ENCODE measurements at regions not wholly inside any gene's neighbourhood (a gene's known extent, or its start where the extent isn't known, plus 50 kb on each side); places are given as distances from the start of the nearest gene placed in this dataset.

- intact Hi-C loops (cut with DNase I), result no loop called here
- H3K36me3 ChIP-seq, result no peaks in the 10 kb centered on the region
- no peaks in the 10 kb centered on the region for H3K9me3 ChIP-seq
- peak; percentile 59 to 73 for ATAC-seq
- DNase-seq, result no peak
- no peak overlapping the region for H3K27ac ChIP-seq
- peaks cover 8% of the 10 kb centered on the region for H3K4me1 ChIP-seq
- no peak for TF ChIP-seq CTCF (IDR thresholded peaks at IDR 0.05)
- H3K27me3 ChIP-seq (ENCODE audit: low read depth), result no peaks in the 10 kb centered on the region
- no peak overlapping the region for H3K4me3 ChIP-seq
These were observed 71.7 kb upstream of the GTF3A start for GRCh38 chr13:27352698-27353097.

- ATAC-seq (peak; percentile 47 to 88), DNase-seq (no peak)
- Histone ChIP-seq H3K27me3 (ENCODE audit: low read depth) (no peaks in the 10 kb centered on the region), H3K9me3 (no peaks in the 10 kb centered on the region), H3K4me1 (peaks cover 8% of the 10 kb centered on the region), H3K4me3 (no peak overlapping the region), H3K27ac (no peak overlapping the region), H3K36me3 (no peaks in the 10 kb centered on the region)
- intact Hi-C loops (cut with DNase I), result no loop called here
- TF ChIP-seq CTCF (IDR thresholded peaks at IDR 0.05), result no peak
These were observed 71.2 kb upstream of the GTF3A start for GRCh38 chr13:27353166-27353583.

GRCh38 chr13:27353708-27354107 lies 70.7 kb upstream of the GTF3A start:
- Histone ChIP-seq H3K27me3 (ENCODE audit: low read depth) (no peaks in the 10 kb centered on the region), H3K4me1 (peaks cover 8% of the 10 kb centered on the region), H3K27ac (no peak overlapping the region), H3K4me3 (no peak overlapping the region), H3K36me3 (no peaks in the 10 kb centered on the region), H3K9me3 (no peaks in the 10 kb centered on the region)
- no peak for TF ChIP-seq CTCF (IDR thresholded peaks at IDR 0.05)
- intact Hi-C loops (cut with DNase I), result no loop called here
- ATAC-seq, result no peak
- no peak for DNase-seq

GRCh38 chr13:27354379-27354778 lies 70.0 kb upstream of the GTF3A start:
- H3K27me3 ChIP-seq (ENCODE audit: low read depth), result no peaks in the 10 kb centered on the region
- peaks cover 8% of the 10 kb centered on the region for H3K4me1 ChIP-seq
- no peak overlapping the region for H3K27ac ChIP-seq
- intact Hi-C loops (cut with DNase I), result no loop called here
- H3K36me3 ChIP-seq, result no peaks in the 10 kb centered on the region
- ATAC-seq (no peak), DNase-seq (no peak)
- no peaks in the 10 kb centered on the region for H3K9me3 ChIP-seq
- no peak overlapping the region for H3K4me3 ChIP-seq
- TF ChIP-seq CTCF (IDR thresholded peaks at IDR 0.05), result no peak

- intact Hi-C loops (cut with DNase I), result loop anchor here (5.0 kb wide), 1 partner anchor 369 kb away; no protein-coding TSS in a partner anchor
- H3K27me3 ChIP-seq (ENCODE audit: low read depth), result no peaks in the 10 kb centered on the region
- H3K4me1 ChIP-seq, result peaks cover 8% of the 10 kb centered on the region
- H3K4me3 ChIP-seq, result no peak overlapping the region
- no peaks in the 10 kb centered on the region for H3K36me3 ChIP-seq
- ATAC-seq (no peak), DNase-seq (no peak)
- H3K9me3 ChIP-seq, result no peaks in the 10 kb centered on the region
- no peak overlapping the region for H3K27ac ChIP-seq
- no peak for TF ChIP-seq CTCF (IDR thresholded peaks at IDR 0.05)
These were observed 68.5 kb upstream of the GTF3A start for GRCh38 chr13:27355894-27356293.

GRCh38 chr13:27358420-27358819 lies 66.0 kb upstream of the GTF3A start:
- Histone ChIP-seq H3K27me3 (ENCODE audit: low read depth) (peaks cover 13% of the 10 kb centered on the region), H3K27ac (no peak overlapping the region), H3K4me3 (no peak overlapping the region), H3K36me3 (no peaks in the 10 kb centered on the region), H3K4me1 (peaks cover 4% of the 10 kb centered on the region), H3K9me3 (no peaks in the 10 kb centered on the region)
- intact Hi-C loops (cut with DNase I), result loop anchor here (5.0 kb wide), 1 partner anchor 371 kb away; no protein-coding TSS in a partner anchor
- DNase-seq (no peak), ATAC-seq (no peak)
- no peak for TF ChIP-seq CTCF (IDR thresholded peaks at IDR 0.05)
